HFFc6 (cell line): ENCODE measurements at regions not wholly inside any gene's neighbourhood (a gene's known extent, or its start where the extent isn't known, plus 50 kb on each side); places are given as distances from the start of the nearest gene placed in this dataset.

ENCODE experiments used
- DNase-seq: peaks from one replicate; pipeline ENCODE4 v3.0.0-alpha.2; 2018
- H3K27ac Mint-ChIP-seq: 2 replicates; pipeline ENCODE4 v1.8.0; 2020; ENCODE audit warnings: mild to moderate bottlenecking, mixed read lengths
- H3K27me3 Mint-ChIP-seq: 2 replicates; pipeline ENCODE4 v1.8.0; 2021; ENCODE audit warnings: mild to moderate bottlenecking, moderate library complexity, mixed read lengths; ENCODE audit not compliant: insufficient read depth
- H3K36me3 Mint-ChIP-seq: 2 replicates; pipeline ENCODE4 v1.8.0; 2021; ENCODE audit warnings: low read depth, mixed read lengths
- H3K4me1 Mint-ChIP-seq: 2 replicates; pipeline ENCODE4 v1.8.0; 2020; ENCODE audit warnings: low read depth, mixed read lengths
- H3K4me3 Mint-ChIP-seq: 2 replicates; pipeline ENCODE4 v1.8.0; 2020; ENCODE audit warnings: mild to moderate bottlenecking, moderate library complexity, mixed read lengths
- H3K9me3 Mint-ChIP-seq: 2 replicates; pipeline ENCODE4 v1.8.0; 2020; ENCODE audit warnings: mild to moderate bottlenecking, mixed read lengths
- CTCF ChIP-seq: fragments of 200-600 bp; sonication (generic); IDR thresholded peaks from 2 replicates; pipeline ENCODE4 v1.5.0; 2021; ENCODE audit warnings: antibody characterized with exemption, mild to moderate bottlenecking

GRCh38 chr16:27728691-27729090, 178.7 kb downstream of the KATNIP start:
- Mint-ChIP-seq H3K4me1 (peaks cover 24% of the 10 kb centered on the region), H3K27ac (no peak overlapping the region), H3K36me3 (0 out of 2 replicates have a peak, but pooled peaks cover 14% of the 10 kb centered on the region), H3K9me3 (no peaks in the 10 kb centered on the region), H3K4me3 (no peak overlapping the region), H3K27me3 (peaks cover 3% of the 10 kb centered on the region)
- no peak for DNase-seq
- TF ChIP-seq CTCF = no peak

- no peak for DNase-seq
- Mint-ChIP-seq H3K4me3 (no peak overlapping the region), H3K36me3 (0 out of 2 replicates have a peak, but pooled peaks cover 14% of the 10 kb centered on the region), H3K27ac (no peak overlapping the region), H3K9me3 (no peaks in the 10 kb centered on the region), H3K27me3 (peaks cover 3% of the 10 kb centered on the region), H3K4me1 (peaks cover 24% of the 10 kb centered on the region)
- no peak for TF ChIP-seq CTCF
Observed at GRCh38 chr16:27729516-27730304, 179.8 kb downstream of the KATNIP start.

GRCh38 chr16:27730661-27731210, 180.8 kb downstream of the KATNIP start:
- Mint-ChIP-seq H3K9me3 (no peaks in the 10 kb centered on the region), H3K27me3 (peaks cover 3% of the 10 kb centered on the region), H3K36me3 (0 out of 2 replicates have a peak, but pooled peaks cover 14% of the 10 kb centered on the region), H3K27ac (no peak overlapping the region), H3K4me3 (no peak overlapping the region), H3K4me1 (peaks cover 24% of the 10 kb centered on the region)
- no peak for TF ChIP-seq CTCF
- no peak for DNase-seq

GRCh38 chr16:27735031-27735430, 185.1 kb downstream of the KATNIP start:
- H3K9me3 Mint-ChIP-seq = no peaks in the 10 kb centered on the region
- no peak for TF ChIP-seq CTCF

GRCh38 chr16:27736431-27736830, 186.5 kb downstream of the KATNIP start:
- no peak for DNase-seq
- Mint-ChIP-seq H3K27ac (no peak overlapping the region), H3K4me3 (no peak overlapping the region), H3K36me3 (peaks cover 16% of the 10 kb centered on the region), H3K9me3 (no peaks in the 10 kb centered on the region), H3K27me3 (peaks cover 2% of the 10 kb centered on the region), H3K4me1 (no peaks in the 10 kb centered on the region)
- no peak for TF ChIP-seq CTCF

More at GRCh38 chr16:27735031-27735430, 185.1 kb downstream of the KATNIP start:
- Mint-ChIP-seq H3K4me3 (no peak overlapping the region), H3K36me3 (peaks cover 10% of the 10 kb centered on the region; the same call in 1 of the 2 replicates), H3K27ac (no peak overlapping the region), H3K27me3 (peaks cover 2% of the 10 kb centered on the region), H3K4me1 (peaks cover 2% of the 10 kb centered on the region; the same call in 1 of the 2 replicates)
- DNase-seq = no peak
